GM21576 (cell line): ENCODE measurements at regions not wholly inside any gene's neighbourhood (a gene's known extent, or its start where the extent isn't known, plus 50 kb on each side); places are given as distances from the start of the nearest gene placed in this dataset.
A peak's percentile ranks its signal among the peaks of the same experiment; 100 is the strongest.
"Not testable (repeated sequence)": the region's sequence is repeated elsewhere in the genome, so short reads cannot be mapped to it uniquely, and the experiment has no call there.

Experiments
- ATAC-seq: cut with Tn5 transposase; IDR thresholded peaks from one replicate; pipeline ENCODE4 v1.9.1; 2021; ENCODE audit warnings: mild to moderate bottlenecking, moderate library complexity; ENCODE audit not compliant: unreplicated experiment

DNA sequence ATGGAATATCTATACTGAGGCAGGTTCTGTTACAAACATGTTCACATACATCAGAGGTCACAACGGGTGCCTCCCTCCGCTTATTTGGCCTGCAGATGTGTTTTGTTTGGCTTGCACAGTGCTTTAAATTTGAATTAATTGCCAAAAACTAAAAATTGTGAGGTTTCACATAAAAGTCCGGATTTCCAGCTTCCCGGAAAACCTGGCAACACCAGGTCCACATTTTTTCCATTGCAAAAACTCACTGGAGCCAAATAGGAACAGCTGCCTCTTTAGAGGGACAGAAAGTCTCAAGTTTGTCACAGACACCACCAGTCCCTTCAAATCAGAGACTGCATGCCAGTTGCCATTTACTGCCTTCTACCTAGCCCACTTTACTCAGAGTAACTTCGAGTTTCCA is 205.9 kb upstream of the MDFIC2 start:
- ATAC-seq: no peak

DNA sequence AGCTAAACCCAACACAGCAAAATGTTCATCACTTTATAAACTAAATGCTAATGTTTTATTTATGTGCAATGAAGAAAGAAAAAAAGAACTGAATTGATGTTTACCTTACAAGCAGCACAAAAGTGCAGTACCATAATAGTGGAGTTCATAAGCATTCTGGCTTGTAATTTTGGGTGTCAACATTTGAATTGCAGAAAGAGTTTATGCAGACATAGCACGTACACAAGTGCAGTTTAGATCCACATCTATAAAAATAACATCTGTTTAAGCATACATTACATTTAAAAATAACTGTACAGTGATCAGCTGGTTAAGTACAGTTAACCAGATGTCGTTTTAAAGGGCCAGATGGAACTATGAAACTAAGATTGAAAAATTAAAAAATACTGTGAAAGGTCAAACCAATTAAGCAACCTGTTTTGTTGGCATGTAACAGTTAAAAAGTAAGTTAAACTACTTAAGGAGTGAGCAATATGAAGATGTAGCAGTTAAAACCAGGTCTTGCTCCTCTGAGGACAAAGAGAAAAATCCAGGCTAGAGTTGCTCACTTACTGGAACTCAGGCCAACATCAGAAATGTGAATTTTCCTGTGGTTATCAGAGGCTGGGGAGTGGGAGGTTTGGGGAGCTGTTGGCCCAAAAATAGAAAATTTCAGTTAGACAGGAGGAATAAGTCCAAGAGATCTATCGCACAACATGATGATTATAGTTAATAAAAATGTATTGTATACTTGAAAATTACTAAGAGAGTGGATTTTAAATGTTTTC is 204.9 kb upstream of the MDFIC2 start:
- no peak for ATAC-seq

DNA sequence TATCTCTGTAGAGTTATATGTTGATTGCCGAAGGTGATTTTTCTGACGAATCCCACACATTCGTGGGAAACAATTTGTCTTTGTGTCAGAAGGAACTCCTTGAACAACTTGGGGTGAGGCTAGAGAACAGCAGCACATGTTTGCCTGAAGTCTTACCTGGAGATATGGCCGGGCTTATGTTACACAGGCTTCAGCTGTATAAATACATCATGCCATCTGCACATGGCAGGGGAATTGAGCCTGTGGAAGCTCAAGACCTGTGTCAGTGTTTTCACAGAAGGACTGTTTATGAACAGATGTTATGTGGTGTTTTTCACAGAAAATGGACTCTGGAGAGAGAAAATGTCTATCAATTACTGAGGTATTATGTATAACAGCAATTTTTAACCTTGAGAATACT is 203.6 kb upstream of the MDFIC2 start:
- ATAC-seq: no peak

DNA sequence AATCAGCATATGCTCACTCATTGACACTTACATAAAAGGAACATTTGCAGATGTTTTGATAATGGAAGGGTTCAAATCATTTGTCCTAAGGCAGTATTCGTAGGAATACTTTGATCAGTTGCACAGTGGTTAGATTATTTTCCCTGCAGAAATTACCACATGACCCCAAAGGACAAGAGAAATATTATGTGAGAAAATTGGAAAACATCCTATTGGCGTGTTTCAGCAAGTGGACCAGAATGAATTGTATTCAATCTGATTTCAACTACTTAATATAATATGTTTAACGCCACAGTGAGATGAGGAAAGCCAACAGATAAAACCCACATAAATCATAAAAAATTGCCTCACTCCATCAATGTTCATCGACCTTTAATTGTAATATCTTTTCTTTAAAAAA is 195.0 kb upstream of the MDFIC2 start:
- no peak for ATAC-seq

DNA sequence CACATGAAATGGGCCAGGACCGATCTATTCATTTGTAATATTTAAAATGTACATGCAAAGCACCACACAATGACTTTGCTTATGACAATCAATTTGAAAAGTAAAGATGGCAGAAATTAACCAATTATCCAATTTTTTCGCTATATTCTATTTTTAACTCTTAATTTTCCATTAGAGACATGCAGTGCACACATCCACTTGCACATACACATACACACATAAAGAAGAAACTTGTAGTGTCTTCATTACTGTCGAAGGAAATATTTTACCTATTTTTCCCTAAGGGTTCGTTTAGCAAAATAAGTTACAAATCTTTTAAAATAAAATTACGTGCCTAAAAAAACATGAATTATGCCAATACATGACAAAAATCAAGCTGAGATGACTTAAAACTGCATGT is 194.3 kb upstream of the MDFIC2 start:
- ATAC-seq: no peak

DNA sequence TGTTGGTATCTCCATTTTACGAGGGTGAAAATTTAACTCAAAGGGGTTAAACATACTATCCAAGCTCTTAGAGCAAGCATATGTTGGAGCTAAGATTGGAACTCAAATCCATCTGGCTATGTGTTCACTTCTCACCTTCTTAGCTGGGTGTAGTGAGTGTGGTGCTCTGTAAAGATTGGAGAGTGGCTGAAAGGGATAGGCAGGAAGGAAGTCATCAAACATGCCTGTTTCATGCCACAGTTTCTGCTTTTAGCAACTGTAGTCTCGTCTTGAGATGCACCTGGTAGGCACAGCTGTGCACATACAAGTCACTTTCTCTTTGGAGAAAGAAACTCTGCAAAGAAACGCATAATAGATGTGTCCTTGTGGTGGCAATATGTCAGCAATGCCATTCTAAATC is 189.1 kb upstream of the MDFIC2 start:
- peak; percentile 67 for ATAC-seq

DNA sequence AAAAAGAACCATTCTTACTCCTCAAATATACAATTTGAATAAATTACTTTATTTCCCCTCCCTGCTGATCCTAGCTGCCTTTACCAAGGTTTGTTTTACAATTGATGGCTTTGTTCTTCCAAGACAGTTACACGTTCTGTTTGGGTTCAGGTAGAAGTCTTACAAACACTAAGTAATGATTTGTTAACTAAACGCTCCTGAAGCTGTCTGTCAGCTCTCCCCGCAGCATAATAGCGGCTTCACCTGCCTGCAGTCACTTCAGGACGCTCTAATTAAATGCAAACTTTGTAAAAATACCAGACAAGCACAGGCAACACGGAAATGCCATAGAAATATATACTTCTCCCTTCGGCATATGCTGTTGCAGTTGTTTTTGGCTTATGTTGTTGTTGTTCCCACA is 176.4 kb upstream of the MDFIC2 start:
- ATAC-seq: no peak

DNA sequence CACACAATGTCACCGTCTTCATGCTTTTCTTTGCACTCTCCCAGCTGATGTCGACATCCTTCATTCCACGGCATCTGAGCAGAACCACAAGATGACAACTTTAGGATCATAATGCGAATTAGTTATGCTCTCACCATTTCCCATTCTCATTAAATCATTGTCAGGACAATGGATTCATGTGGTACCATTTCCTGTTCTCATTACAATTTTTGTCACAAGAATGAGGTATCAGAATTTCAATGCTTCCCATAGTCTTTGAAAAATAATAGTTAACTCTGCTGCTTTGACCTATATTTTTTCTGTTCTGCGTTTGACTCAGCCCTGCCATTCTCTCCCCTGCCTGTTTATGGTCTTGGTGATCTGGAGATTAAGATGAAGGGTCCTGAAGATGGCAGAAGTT is 175.7 kb upstream of the MDFIC2 start:
- no peak for ATAC-seq

DNA sequence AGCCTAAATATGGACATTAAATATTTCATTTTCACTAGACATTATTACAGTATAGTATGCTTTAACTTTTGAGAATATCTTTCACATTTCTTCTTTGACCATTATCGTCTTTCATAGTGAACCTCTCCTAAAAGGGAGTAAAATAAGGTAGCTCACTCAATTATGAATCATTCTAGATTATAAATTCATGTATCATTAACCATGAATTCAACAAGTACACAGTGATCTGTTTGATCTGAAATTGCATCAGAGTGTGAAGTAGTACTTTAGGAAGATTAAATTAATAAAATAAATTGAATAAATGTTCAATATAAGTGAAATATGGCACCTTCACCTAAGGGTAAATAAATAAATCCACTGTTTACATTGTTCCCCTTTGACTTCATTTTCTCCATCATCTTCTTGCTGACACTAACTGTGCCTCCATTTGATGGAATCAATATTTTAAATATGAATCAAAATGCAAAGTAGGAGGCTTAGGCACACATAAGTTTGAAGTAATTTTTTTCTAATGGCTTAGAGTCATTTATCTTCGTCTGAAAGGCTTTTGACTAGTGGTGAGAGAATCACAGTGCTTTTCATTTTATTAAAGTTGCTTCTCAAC is 174.1 kb upstream of the MDFIC2 start:
- no peak for ATAC-seq

DNA sequence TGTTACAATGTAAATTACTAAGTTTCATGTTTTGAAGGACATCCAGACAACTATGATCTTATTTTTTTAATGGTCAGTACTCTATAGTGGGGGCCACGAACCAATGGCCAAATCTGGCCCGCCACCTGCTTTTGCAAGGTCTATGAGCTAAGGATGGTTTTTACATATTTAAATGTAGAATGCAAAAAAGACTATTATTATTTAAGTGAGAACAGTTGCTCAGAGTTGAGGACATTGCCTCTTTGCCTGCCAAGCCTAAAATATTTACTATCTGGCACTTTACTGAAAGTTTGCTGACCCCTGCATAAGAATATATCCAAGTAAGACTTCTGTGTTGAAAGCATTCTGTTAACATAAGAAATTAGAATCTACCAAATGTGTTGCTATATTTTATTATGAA is 163.7 kb upstream of the MDFIC2 start:
- no peak for ATAC-seq

DNA sequence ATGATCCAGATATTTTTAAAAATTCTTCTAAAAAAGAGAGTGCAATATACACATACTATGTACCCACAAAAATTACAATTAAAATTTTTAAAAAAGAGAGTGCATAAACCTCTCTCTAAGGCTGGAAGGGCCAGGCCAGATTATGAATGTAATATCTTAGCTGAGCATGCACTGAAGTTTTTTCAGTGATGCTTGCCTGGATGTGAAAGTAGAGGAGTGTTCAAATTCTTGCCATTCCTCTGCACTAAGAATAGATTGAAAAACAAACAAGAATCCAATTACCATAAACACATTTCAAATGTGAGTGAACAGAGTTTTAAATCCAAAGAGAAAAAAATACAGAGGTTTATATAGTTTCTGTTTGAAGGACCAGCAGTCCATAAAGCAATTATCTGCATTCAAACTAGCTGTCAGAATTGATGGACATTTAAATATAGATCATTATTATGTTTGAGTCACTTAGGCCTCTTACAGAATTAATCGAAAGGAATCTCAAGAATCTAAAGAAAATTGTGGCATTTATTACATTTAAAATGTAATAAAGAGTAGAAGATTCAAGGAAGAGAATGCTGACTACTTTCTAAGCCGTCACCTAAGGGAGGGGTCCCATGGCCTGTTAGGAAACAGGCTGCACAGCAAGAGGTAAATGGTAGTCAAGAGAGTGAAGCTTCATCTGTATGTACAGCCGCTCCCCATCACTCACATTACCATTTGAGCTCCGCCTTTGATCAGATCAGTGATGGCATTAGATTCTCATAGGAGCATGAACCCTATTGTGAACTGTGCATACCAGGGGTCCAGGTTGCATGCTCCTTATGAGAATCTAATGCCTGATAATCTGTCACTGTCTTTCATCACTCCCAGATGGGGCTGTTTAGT is 159.3 kb upstream of the MDFIC2 start:
- no peak for ATAC-seq

DNA sequence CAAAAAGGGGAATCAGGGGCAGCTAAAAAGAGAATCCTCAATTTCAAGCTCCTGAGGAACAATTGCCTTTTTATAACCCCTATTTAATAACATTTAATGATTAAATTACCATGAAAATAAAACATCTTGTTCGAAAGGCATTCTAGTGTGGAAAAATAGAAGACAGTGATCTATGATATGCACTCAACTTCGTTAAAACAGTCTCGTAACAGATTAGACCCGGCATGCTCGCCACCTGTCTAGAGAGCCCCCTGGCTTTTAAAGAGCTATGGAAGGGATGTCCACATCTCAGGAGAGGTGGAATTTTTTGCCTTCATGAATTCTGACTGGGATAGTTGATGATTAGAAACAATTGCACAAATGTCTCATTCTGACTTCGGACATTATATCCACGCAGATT is 153.7 kb upstream of the MDFIC2 start:
- no peak for ATAC-seq

DNA sequence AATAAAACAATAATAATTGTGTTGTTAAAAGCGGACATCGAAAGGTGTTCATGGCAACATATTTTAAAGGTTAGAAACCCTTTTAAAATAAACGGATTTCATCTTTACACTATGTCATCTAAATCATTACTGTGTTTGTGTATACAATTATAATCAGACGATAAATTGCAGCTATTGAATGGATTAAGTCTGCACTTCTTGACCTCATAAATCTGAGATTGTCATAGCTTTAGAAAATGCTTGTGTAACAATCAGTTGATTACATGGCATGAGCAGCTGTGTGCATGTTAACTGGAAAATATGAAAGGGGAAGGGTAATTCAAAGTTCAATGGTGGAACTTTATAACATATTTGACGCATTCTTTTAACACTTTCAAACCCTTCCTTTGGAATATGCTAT is 152.4 kb upstream of the MDFIC2 start:
- ATAC-seq: no peak

DNA sequence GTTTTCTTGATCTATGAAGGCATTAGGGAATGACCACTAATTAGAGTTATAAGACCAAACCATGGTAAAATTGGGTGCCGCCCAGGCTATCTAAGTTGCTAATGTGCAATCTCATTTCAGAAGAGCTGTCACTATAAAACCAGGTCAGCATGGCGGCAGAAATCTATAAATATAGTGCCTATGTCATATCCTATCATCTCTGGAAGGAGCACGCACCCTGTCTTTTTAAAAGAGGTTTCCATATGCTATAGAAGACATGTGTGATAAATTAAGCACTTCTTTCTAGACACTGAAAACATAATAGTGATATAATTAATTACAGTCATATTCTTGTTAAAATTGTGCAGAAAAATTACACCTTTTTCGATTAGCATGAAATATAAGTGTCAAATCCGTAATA is 152.0 kb upstream of the MDFIC2 start:
- no peak for ATAC-seq

DNA sequence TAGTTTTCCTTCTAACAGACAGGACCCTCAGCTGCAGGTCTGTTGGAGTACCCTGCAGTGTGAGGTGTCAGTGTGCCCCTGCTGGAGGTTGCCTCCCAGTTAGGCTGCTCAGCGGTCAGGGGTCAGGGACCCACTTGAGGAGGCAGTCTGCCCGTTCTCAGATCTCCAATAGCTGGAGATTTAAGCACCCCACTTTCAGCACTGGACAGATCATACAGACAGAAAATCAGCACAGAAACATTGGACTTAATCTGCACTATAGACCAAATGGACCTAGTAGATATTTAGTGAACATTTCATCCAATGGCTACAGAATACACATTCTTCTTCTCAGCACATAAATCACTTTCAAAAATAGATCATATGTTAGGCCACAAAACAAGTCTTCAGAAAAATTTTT is 137.8 kb upstream of the MDFIC2 start:
- not testable (repeated sequence) for ATAC-seq

DNA sequence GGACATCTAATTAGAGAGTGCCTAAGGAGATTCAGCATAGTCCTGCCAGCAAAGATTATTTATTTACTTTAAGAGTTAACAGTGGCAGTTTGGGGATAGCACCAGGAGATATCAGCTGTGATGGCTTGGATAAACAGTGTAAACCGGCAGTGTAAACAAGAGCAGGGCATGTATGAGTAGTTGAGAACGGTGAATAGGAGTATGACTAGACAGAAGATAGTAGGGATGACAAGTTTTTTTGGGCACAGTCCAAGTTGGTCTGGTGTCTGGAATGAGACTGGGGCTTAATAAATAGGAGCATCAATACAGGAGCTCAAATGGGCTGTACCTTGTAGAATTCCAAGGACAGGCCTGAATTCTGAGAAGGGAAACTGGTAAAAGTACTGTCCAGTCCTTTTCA is 123.0 kb upstream of the MDFIC2 start:
- not testable (repeated sequence) for ATAC-seq

DNA sequence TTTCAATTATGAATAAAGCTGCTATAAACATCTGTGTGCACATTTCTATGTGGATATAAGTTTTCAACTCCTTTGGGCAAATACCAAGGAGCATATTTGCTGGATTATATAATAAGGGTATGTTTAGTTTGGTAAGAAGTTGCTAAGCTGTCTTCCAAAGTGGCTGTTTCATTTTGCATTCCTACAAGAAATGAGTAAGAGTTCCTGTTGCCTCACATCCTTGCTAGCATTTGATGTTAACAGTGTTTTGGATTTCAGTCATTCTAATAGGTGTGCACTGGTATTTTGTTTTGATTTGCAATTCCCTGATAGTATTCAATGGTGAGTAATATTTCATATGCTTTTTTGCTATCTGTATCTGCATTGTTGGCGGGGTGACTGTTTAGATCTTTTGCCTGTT is 120.7 kb upstream of the MDFIC2 start:
- no peak for ATAC-seq

DNA sequence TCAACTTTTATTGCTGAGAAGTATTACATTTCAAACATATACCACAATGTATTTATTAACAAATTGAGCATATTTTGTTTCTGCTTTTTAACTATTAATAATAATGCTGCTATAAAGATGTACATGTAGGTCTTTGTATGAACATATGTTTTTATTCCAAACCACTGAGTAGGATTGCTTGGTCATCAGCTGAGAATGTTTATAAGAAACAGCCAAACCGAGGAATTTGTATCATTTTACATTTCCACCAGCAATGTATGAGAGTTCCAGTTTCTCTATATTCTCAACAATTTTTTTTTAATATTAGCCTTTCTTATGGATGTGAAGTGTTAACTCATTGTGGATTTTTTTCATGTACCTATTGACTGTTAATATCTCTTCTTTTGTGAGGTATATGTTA is 119.5 kb upstream of the MDFIC2 start:
- no peak for ATAC-seq

DNA sequence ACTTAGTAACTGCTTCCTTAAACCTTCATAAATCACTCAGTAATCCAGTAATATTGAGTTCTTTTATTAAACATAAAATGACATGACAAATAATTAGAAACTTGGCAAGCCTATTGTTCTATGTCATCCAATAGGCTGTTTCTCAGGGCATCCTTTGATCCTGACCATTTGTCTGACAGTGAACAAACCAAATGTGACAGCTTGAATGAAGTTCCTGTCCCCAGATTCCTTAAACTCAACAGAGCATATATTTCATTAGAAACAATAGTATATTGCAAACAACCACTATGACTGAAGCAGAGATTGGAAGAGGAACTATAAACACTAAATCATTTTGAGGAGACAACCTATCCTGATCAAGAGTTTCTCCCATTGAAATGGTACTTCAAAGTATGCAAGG is 113.6 kb upstream of the MDFIC2 start:
- ATAC-seq: no peak

DNA sequence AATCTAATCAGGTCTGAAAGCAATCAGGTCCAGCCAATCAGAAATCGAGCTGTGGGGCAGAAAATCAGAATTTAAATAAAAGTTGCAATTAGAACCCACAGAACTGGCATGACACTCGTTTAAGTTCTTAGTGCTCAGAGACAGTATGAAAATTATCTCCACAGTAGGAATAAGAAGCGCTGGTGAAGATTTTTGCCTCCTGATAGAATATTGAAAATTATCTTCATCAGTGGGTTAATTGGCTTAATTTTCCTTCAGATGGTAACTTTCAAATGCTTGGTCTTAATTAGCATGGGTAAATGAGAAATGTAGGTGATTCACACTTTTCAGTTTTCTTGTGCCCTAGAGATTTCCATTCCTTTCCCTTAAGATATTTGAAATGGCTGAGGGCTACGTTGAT is 109.1 kb upstream of the MDFIC2 start:
- no peak for ATAC-seq

DNA sequence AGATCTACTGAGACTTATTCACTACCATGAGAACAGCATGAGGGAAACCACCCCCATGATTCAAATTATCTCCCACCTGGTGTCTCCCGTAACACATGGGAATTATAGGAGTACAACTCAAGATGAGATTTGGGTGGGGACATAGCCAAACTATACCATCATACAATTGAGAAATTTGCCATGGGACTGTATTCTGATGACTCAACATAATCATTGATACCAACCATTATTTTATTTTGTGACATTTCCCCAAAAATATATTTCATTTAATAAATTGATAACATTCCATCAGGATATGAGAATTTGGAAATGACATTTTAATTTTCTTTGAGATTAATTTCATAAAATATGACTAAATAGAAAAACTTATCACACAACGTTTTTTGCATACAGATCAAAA is 96.6 kb upstream of the MDFIC2 start:
- no peak for ATAC-seq

DNA sequence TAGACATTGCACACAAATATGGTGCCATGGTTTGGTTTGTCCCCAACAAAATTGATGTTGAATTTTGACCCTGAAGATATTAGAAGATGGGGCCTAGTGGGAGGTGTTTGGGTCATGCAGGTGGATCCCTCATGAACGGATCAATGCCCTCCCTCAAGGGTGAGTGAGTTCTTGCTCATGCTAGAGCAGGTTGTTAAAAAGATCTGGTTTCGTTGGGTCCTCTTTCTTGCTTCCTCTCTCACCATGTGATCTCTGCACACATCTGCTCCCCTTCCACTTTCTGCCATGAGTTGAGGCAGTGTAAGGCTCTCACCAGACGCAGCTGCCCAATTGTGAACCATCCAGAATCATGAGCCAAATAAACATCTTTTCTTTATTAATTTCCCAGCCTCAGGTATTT is 87.8 kb upstream of the MDFIC2 start:
- ATAC-seq: peak; percentile 96
